Fibroblast of the conjunctiva (primary cell): ENCODE measurements at regions not wholly inside any gene's neighbourhood (a gene's known extent, or its start where the extent isn't known, plus 50 kb on each side); places are given as distances from the start of the nearest gene placed in this dataset.

ENCODE experiments used
- DNase-seq: peaks from one replicate; pipeline ENCODE4 v3.0.0-alpha.2; 2010; ENCODE audit warnings: low read depth

- DNase-seq = no peak
Observed at GRCh38 chr18:73099759-73100158, 232.0 kb upstream of the NETO1 start.

- no peak for DNase-seq
Observed at GRCh38 chr18:73093687-73094250, 226.0 kb upstream of the NETO1 start.

- DNase-seq = no peak
Observed at GRCh38 chr18:73088445-73088844, 220.7 kb upstream of the NETO1 start.

DNA sequence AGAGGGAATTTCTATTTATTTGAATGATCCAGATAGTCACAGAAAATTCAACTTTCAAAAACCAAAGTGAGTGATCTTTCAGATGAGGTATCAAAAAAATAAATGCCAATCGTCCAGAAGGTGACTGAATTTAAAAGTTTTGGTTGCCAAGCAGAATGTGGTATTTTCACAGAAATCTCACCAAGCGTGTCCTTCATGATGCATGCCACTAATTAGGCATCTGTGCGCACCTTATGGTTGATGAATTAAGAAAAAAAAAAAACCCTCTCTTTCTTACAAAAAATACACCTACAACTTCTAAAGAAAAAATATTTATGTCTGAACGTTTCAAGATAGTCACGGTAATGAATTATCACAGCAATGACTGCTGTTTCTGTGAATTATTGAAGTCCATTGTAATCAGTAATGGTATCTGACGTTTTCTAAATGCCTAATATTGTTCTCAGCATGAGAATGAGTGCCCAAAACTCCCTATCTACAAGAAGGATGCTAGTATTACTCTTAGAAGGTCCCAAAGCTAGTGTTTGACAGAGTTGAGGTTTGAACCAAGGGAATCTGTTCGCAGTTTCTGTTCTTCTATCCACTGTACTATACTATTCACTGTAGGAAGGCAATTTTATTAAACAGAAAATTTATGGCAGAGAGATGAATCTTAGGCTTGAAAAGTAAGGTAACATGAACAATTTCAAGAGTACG is 219.6 kb upstream of the NETO1 start:
- DNase-seq = no peak

- DNase-seq = no peak
Observed at GRCh38 chr18:73079920-73080319, 212.1 kb upstream of the NETO1 start.

- no peak for DNase-seq
Observed at GRCh38 chr18:73060666-73061288, 193.0 kb upstream of the NETO1 start.

GRCh38 chr18:73059280-73059679 is 191.5 kb upstream of the NETO1 start:
- DNase-seq = no peak

GRCh38 chr18:73047688-73048087 is 179.9 kb upstream of the NETO1 start:
- DNase-seq = no peak

DNA sequence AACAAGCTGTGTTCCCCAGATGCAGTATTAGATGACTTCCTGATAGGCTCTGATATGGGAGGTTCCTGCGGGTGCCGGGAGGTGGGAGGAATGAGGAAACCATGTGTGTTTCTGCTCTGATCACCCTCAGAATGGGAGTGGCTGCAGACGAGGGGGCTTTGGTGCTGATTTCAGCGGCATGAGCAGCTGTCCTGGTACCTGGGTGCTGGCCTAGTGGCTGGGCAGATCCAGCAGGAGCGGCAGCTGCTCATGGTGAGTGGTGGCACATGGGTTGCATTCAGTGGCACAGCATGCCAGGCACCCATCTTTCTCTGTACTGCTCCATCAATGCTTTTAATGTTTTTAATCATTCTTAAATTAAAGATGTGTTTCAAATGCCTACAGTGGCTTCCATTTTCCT is 177.2 kb upstream of the NETO1 start:
- no peak for DNase-seq

DNA sequence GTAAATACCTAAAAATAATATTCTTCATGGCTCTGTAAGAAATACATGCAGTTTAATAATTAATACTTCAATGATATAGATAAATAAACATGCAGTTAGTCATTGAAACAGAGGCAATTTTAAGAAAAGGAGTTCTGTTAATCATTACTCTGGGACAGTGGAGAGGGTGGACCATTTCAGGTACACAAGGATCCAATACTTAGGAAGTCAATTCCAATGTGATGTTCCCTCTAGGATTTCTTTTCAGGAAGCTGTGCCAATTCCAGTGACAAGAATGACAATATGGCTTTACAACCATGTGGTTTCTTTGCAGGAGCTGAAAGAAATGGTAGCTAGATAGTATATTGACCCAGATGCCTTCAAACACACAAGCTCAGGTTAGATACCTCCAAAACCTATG is 175.8 kb upstream of the NETO1 start:
- DNase-seq = no peak

- DNase-seq = no peak
Observed at GRCh38 chr18:73043211-73043610, 175.4 kb upstream of the NETO1 start.

DNA sequence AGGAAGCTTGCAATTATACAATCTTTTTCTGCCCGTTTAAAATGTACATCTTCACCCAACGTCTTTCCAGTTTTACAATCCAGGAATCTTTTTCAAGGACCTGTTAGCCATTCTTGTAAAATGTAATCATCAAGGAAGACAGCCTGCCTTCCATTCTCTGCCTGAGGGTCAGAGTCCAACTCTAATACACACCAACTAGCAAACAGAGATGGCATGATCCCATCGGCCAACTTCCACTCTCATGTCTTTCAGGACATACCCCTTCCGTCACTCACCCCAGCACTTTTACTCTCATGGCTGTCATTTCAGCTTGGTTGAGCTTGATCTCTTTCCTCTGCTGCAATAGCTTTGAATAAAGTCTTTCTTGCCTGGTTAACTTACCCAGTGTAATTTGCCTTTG is 172.5 kb upstream of the NETO1 start:
- no peak for DNase-seq

DNA sequence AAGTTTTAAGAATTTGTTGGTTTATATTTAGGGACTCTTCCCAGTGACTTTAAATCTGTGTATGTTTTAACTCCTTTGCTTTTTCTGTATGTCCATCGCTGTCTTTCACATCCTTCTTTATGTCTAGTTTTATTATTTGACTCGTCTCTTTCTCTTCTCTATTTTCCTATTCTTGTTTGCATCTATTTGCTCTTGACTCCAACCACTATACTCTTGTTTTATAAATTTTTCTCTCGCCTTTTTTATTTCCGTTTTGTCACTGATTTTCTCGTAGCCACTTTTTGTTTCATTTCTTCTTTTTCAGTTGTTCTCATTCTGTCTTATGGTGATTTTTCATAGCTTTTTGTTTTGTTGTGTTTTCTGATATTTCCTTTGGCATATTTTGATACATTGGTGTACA is 170.5 kb upstream of the NETO1 start:
- no peak for DNase-seq

- DNase-seq = no peak
Observed at GRCh38 chr18:73023975-73024374, 156.2 kb upstream of the NETO1 start.

DNA sequence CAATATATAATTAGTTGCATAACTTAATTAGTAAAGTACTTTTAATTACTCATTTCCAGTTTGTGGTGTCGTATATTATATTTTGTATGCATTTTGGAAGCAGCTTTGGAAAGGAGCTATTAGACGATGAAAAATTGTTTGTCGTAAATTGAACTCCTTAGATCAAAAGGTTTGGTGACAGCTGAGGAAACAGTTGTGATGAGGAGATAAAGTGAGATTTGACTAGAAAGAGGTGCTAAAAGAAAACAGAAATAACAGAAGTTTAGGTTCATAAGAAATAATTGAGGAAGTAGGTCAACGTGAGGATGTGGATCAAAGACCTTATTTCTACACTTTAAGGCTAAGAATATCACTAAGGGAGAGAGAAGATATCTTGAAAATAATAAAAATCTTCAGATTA is 141.9 kb upstream of the NETO1 start:
- no peak for DNase-seq

- no peak for DNase-seq
Observed at GRCh38 chr18:73007915-73008308, 140.1 kb upstream of the NETO1 start.

- no peak for DNase-seq
Observed at GRCh38 chr18:73007195-73007914, 139.6 kb upstream of the NETO1 start.

- DNase-seq = no peak
Observed at GRCh38 chr18:73006331-73006730, 138.5 kb upstream of the NETO1 start.

DNA sequence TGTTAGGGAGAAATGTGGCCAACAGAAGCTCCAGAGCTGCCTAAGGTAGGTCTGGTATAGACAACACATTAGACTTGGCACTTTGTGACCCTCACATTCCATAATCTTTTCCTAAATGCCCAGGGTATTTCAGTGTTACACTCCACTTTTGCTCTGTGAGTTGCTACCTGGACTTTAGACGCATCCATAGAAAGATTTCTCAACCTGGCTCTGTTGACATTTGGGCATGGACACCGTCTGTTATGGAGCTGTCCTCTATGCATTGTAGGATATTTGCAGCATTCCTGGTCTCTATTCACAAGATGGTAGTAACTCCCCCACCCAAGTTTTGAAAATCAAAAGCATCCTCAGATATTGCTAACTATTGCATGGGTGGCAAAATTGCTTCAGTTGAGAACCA is 136.5 kb upstream of the NETO1 start:
- no peak for DNase-seq

- DNase-seq = no peak
Observed at GRCh38 chr18:72999971-73000607, 132.3 kb upstream of the NETO1 start.

DNA sequence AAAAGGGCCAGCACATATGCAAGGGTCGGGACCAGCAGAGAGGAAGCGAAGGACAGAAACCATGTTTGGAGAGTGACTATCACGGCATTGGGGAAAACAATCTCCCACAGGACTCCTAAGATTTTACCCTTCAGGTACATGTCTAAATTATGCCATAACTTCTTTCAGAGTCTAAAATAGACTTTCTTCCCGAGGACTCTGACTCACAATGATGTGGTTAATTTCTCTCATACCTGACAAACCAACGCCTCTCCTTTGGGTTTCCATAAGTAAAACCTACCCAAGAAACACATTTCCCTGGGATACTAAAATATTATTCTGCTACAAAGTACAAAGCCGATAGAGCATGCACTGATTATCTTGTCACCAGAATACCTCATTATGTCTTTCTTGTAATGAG is 127.8 kb upstream of the NETO1 start:
- no peak for DNase-seq

DNA sequence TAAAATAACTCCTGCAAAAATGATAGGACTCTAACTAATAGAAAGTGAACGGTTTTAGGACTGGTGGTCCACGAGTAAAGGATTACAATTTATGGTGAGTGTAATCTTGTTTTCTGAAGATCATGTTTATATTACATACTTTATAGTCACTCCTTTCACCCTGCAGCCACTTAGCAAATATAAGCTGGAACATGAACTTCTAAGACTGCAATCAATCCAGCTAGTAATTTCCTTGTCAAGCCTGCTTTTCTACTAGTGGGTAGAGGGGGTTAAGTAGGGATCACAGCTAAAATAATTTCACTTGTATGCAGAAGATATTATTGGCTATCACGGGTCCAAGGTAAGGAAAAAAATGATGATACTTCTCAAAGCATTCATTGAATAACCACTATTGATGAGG is 125.5 kb upstream of the NETO1 start:
- no peak for DNase-seq

- no peak for DNase-seq
Observed at GRCh38 chr18:72991379-72991778, 123.6 kb upstream of the NETO1 start.
